ENCODE measurements at regions not wholly inside any gene's neighbourhood (a gene's known extent, or its start where the extent isn't known, plus 50 kb on each side); places are given as distances from the start of the nearest gene placed in this dataset.

GRCh38 chr5:104915226-104915625 lies 1352.6 kb upstream of the NUDT12 start:
- TF ChIP-seq, protein P1, sequence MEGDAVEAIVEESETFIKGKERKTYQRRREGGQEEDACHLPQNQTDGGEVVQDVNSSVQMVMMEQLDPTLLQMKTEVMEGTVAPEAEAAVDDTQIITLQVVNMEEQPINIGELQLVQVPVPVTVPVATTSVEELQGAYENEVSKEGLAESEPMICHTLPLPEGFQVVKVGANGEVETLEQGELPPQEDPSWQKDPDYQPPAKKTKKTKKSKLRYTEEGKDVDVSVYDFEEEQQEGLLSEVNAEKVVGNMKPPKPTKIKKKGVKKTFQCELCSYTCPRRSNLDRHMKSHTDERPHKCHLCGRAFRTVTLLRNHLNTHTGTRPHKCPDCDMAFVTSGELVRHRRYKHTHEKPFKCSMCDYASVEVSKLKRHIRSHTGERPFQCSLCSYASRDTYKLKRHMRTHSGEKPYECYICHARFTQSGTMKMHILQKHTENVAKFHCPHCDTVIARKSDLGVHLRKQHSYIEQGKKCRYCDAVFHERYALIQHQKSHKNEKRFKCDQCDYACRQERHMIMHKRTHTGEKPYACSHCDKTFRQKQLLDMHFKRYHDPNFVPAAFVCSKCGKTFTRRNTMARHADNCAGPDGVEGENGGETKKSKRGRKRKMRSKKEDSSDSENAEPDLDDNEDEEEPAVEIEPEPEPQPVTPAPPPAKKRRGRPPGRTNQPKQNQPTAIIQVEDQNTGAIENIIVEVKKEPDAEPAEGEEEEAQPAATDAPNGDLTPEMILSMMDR (IDR thresholded peaks at IDR 0.05; ENCODE audit: low read length) = no peak
- no peak for TF ChIP-seq EZH2 (IDR thresholded peaks at IDR 0.05; ENCODE audit: borderline replicate concordance, low read length)
